Astrocyte (in vitro differentiated cells and primary cell): ENCODE measurements at regions not wholly inside any gene's neighbourhood (a gene's known extent, or its start where the extent isn't known, plus 50 kb on each side); places are given as distances from the start of the nearest gene placed in this dataset.

Source experiments
- DNase-seq: peaks from one replicate; pipeline ENCODE4 v3.0.0-alpha.2; 2010; ENCODE audit warnings: low read depth
- FAIRE-seq: peaks from 2 replicates; lab custom pipeline; 2011; peaks lifted over from hg19 to GRCh38; lab: Jason Lieb, UNC
- H2AFZ ChIP-seq: 2 replicates; pipeline ENCODE4 v1.6.0; 2012; ENCODE audit warnings: low read depth, low read length, inconsistent platforms
- H3K27ac ChIP-seq: 2 replicates; pipeline ENCODE4 v1.5.1; 2011; ENCODE audit warnings: low read depth, low read length, inconsistent platforms
- H3K27me3 ChIP-seq: 2 replicates; pipeline ENCODE4 v1.6.0; 2011; ENCODE audit warnings: low read length, inconsistent platforms; ENCODE audit not compliant: insufficient read depth
- H3K36me3 ChIP-seq: 2 replicates; pipeline ENCODE4 v1.5.1; 2011; ENCODE audit warnings: low read length, inconsistent platforms; ENCODE audit not compliant: insufficient read depth
- H3K4me1 ChIP-seq: 2 replicates; pipeline ENCODE4 v1.5.1; 2011; ENCODE audit warnings: low read length, inconsistent platforms; ENCODE audit not compliant: insufficient read depth
- H3K4me2 ChIP-seq: 2 replicates; pipeline ENCODE4 v1.6.0; 2012; ENCODE audit warnings: low read length, inconsistent platforms
- H3K4me3 ChIP-seq: 2 replicates; pipeline ENCODE4 v1.5.1; 2011; ENCODE audit warnings: low read depth, mild to moderate bottlenecking, low read length, inconsistent platforms; ENCODE audit not compliant: insufficient read depth
- H3K79me2 ChIP-seq: 2 replicates; pipeline ENCODE4 v1.6.0; 2012; ENCODE audit warnings: mild to moderate bottlenecking, low read length, inconsistent platforms; ENCODE audit not compliant: insufficient read depth
- H3K9ac ChIP-seq: 2 replicates; pipeline ENCODE4 v1.6.0; 2012; ENCODE audit warnings: mild to moderate bottlenecking, low read length, inconsistent platforms
- H3K9me3 ChIP-seq: 2 replicates; pipeline ENCODE4 v1.5.1; 2012; ENCODE audit warnings: low read depth, mild to moderate bottlenecking, low read length, inconsistent platforms; ENCODE audit not compliant: insufficient read depth
- H4K20me1 ChIP-seq: 2 replicates; pipeline ENCODE4 v1.6.0; 2012; ENCODE audit warnings: low read length, inconsistent platforms; ENCODE audit not compliant: insufficient read depth
- H3K27ac Mint-ChIP-seq: one replicate; pipeline ENCODE4 v1.8.0; 2021; ENCODE audit warnings: mild to moderate bottlenecking, mixed read lengths; ENCODE audit not compliant: unreplicated experiment
- H3K27me3 Mint-ChIP-seq: one replicate; pipeline ENCODE4 v1.8.0; 2021; ENCODE audit warnings: low read depth, mixed read lengths; ENCODE audit not compliant: unreplicated experiment
- H3K36me3 Mint-ChIP-seq: one replicate; pipeline ENCODE4 v1.8.0; 2021; ENCODE audit warnings: low read depth, mixed read lengths; ENCODE audit not compliant: unreplicated experiment
- H3K4me1 Mint-ChIP-seq: one replicate; pipeline ENCODE4 v1.8.0; 2021; ENCODE audit warnings: low read depth, mixed read lengths; ENCODE audit not compliant: unreplicated experiment
- H3K4me3 Mint-ChIP-seq: one replicate; pipeline ENCODE4 v1.8.0; 2021; ENCODE audit warnings: mild to moderate bottlenecking, moderate library complexity, mixed read lengths; ENCODE audit not compliant: unreplicated experiment
- H3K9me3 Mint-ChIP-seq: one replicate; pipeline ENCODE4 v1.8.0; 2021; ENCODE audit warnings: mild to moderate bottlenecking, mixed read lengths; ENCODE audit not compliant: unreplicated experiment
- EZH2 ChIP-seq: IDR thresholded peaks from 2 replicates; pipeline ENCODE4 v1.6.1; 2012; ENCODE audit warnings: mild to moderate bottlenecking, low read length, inconsistent platforms; ENCODE audit not compliant: insufficient read depth
- TF ChIP-seq, protein P1 (sequence below): IDR thresholded peaks from 2 replicates; pipeline ENCODE4 v1.5.1; 2011; ENCODE audit warnings: low read depth, mild to moderate bottlenecking, inconsistent platforms, low read length, moderate library complexity; ENCODE audit not compliant: insufficient read depth

DNA sequence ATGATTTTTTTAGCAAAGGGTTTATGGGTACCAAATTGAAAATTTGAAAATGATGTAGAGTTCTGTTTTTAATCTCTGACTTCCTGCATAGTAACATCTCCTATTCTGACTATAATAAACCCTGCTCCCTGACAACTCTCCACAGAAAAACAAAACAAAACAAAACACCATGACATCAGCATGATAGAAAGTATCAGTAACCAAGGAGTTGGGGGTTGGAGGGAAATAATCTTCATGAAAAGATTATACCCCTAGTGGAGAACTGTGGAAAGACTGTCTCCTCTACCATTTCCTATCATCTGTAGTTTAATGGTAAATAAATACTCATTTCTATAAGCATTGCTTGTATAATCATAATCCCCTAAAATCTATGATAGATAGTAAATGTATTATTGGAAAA lies 1034.8 kb downstream of the NLGN4Y start:
- Histone ChIP-seq H3K9me3 (no peaks in the 10 kb centered on the region), H2AFZ (no peak overlapping the region), H3K27ac (no peak overlapping the region), H3K79me2 (no peaks in the 10 kb centered on the region), H3K27me3 (no peaks in the 10 kb centered on the region), H4K20me1 (no peaks in the 10 kb centered on the region), H3K9ac (no peak overlapping the region), H3K36me3 (no peaks in the 10 kb centered on the region), H3K4me1 (no peaks in the 10 kb centered on the region), H3K4me2 (no peak overlapping the region), H3K4me3 (no peak overlapping the region)
- FAIRE-seq (no peak), DNase-seq (no peak)
- Mint-ChIP-seq H3K9me3 (no peaks in the 10 kb centered on the region), H3K27ac (peak overlapping the region; percentile 34), H3K36me3 (no peaks in the 10 kb centered on the region), H3K4me3 (no peak overlapping the region), H3K27me3 (no peaks in the 10 kb centered on the region), H3K4me1 (no peaks in the 10 kb centered on the region)
- TF ChIP-seq EZH2 = no peak
- TF ChIP-seq, protein P1, sequence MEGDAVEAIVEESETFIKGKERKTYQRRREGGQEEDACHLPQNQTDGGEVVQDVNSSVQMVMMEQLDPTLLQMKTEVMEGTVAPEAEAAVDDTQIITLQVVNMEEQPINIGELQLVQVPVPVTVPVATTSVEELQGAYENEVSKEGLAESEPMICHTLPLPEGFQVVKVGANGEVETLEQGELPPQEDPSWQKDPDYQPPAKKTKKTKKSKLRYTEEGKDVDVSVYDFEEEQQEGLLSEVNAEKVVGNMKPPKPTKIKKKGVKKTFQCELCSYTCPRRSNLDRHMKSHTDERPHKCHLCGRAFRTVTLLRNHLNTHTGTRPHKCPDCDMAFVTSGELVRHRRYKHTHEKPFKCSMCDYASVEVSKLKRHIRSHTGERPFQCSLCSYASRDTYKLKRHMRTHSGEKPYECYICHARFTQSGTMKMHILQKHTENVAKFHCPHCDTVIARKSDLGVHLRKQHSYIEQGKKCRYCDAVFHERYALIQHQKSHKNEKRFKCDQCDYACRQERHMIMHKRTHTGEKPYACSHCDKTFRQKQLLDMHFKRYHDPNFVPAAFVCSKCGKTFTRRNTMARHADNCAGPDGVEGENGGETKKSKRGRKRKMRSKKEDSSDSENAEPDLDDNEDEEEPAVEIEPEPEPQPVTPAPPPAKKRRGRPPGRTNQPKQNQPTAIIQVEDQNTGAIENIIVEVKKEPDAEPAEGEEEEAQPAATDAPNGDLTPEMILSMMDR = no peak

DNA sequence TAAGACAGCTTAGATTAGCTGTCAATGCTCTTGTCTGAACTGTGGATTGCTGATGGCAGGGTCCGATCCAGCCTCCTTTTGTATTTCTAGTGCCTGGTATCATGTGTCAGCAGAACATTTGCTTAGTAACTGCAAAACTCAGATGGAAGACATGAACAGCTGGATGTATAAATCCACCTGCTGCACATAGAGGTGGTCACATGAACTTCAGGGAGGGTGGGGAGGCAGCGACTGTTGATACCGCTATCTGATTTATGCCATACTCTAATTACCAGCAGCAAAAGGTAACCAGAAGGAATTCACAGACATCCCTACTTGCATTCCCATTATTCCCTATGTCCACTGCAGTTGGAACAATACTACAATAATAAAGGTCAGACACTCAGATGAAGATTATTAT lies 1036.5 kb downstream of the NLGN4Y start:
- Histone ChIP-seq H3K79me2 (no peaks in the 10 kb centered on the region), H3K36me3 (no peaks in the 10 kb centered on the region), H4K20me1 (no peaks in the 10 kb centered on the region), H3K4me2 (no peak overlapping the region), H2AFZ (no peak overlapping the region), H3K9me3 (no peaks in the 10 kb centered on the region), H3K27me3 (no peaks in the 10 kb centered on the region), H3K27ac (no peak overlapping the region), H3K4me3 (no peak overlapping the region), H3K4me1 (no peaks in the 10 kb centered on the region), H3K9ac (no peak overlapping the region)
- Mint-ChIP-seq H3K9me3 (no peaks in the 10 kb centered on the region), H3K27me3 (no peaks in the 10 kb centered on the region), H3K27ac (no peak overlapping the region), H3K36me3 (no peaks in the 10 kb centered on the region), H3K4me1 (no peaks in the 10 kb centered on the region), H3K4me3 (no peak overlapping the region)
- TF ChIP-seq, protein P1 = no peak
- no peak for TF ChIP-seq EZH2
- FAIRE-seq = no peak
- DNase-seq = no peak

DNA sequence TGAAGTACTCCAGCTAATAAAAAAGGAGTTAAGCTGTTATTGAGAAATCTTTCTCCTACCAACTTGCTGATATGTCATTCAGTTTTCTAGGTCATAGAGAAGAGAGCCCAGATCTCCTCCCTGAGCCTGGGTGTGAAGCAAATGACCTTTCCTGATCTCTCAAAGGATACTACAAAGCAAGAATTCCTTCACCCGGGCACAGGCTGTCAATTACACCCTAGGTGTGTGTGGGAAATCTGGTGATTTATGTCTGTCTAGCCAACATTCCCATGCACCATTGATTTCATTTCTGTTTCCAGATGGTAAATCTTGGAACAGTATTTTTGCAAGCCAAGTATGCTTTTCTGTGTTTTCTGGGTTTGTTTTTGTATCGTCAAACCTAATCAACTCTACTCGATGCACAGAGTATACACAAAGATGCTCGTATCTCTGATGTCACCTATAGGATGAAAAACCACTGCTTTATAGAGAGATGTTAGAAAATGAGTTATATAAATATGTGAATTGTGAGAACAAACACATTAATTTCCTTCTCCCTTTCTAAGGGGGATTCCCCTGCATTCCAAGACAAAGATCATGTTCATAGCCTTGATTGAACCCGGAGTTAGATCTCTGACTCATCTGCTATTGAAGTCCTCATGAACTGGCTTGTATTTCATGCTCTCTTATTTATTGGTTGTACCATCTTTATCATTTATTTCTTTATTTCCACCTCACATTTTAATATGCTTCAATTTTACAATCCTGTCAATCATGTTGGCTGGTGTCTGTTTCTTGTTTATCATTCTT lies 1037.4 kb downstream of the NLGN4Y start:
- DNase-seq (no peak), FAIRE-seq (no peak)
- H3K9ac ChIP-seq = no peak overlapping the region
- Mint-ChIP-seq H3K36me3 (no peaks in the 10 kb centered on the region), H3K4me3 (no peak overlapping the region), H3K4me1 (no peaks in the 10 kb centered on the region), H3K27me3 (no peaks in the 10 kb centered on the region), H3K9me3 (no peaks in the 10 kb centered on the region), H3K27ac (no peak overlapping the region)
- H3K79me2 ChIP-seq = no peaks in the 10 kb centered on the region
- H3K4me2 ChIP-seq = no peak overlapping the region
- H3K9me3 ChIP-seq = no peaks in the 10 kb centered on the region
- H4K20me1 ChIP-seq = no peaks in the 10 kb centered on the region
- H2AFZ ChIP-seq = no peak overlapping the region
- H3K4me3 ChIP-seq = no peak overlapping the region
- no peaks in the 10 kb centered on the region for H3K27me3 ChIP-seq
- TF ChIP-seq EZH2 = no peak
- TF ChIP-seq, protein P1 = no peak
- no peaks in the 10 kb centered on the region for H3K36me3 ChIP-seq
- H3K27ac ChIP-seq = no peak overlapping the region
- H3K4me1 ChIP-seq = no peaks in the 10 kb centered on the region
